K562 (cell line): ENCODE measurements at regions not wholly inside any gene's neighbourhood (a gene's known extent, or its start where the extent isn't known, plus 50 kb on each side); places are given as distances from the start of the nearest gene placed in this dataset.

Source experiments
- ATAC-seq: fragments of 200-7000 bp; cut with Tn5 transposase; 3 replicates; pipeline ENCODE4 v1.9.1; 2020; ENCODE audit warnings: moderate library complexity
- BruUV-seq: library from RNA; stranded (reverse); fragments of 400-500 nt; replicated peaks from 2 replicates; lab custom pipeline; 2021; lab: Mats Ljungman, UMichigan
- CTCF ChIA-PET: fragments of 300-600 bp; formaldehyde crosslinking; extraction: SDS; loops from one replicate; lab custom pipeline; 2021; ENCODE audit warnings: low intra/inter-chr PET ratio; lab: Yijun Ruan, JAX
- POLR2A ChIA-PET: fragments of 300-600, 350-650 bp; sonication (Branson Sonifier 250); formaldehyde crosslinking; extraction: SDS; loops from one replicate; lab custom pipeline; 2021; ENCODE audit warnings: antibody characterized with exemption, inconsistent platforms; lab: Yijun Ruan, JAX
- DNase-seq, 4 experiments: peaks; one replicate each; pipeline versions ENCODE4 v3.0.0 to v3.0.0-alpha.2; 2011 to 2018; ENCODE audit warnings: low spot score in 3 of 4, mixed read lengths in 3 of 4; ENCODE audit errors: extremely low read depth in 1 of 4
- FAIRE-seq: peaks from 2 replicates; lab custom pipeline; 2011; peaks lifted over from hg19 to GRCh38; lab: Jason Lieb, UNC
- H2AFZ ChIP-seq: 2 replicates; pipeline ENCODE4 v1.6.0; 2011; ENCODE audit warnings: low read depth, low read length, control low read depth, inconsistent platforms
- H3K27ac ChIP-seq: fragments of 200-600 bp; 3 replicates; pipeline ENCODE4 v1.8.0; 2011; ENCODE audit warnings: low read depth, mild to moderate bottlenecking, control low read depth, inconsistent platforms, low read length, moderate library complexity, mixed read lengths; ENCODE audit errors: extremely low read depth
- H3K27me3 ChIP-seq, 2 experiments: fragments of 300-600 bp in 1 of 2; 2 replicates in 1 of 2; 3 replicates in 1 of 2; pipeline versions ENCODE4 v1.6.0 to v1.8.0; 2011; ENCODE audit warnings: inconsistent platforms in 2 of 2, low read length in 2 of 2, mild to moderate bottlenecking in 1 of 2, mixed read lengths in 1 of 2, moderate library complexity in 1 of 2; ENCODE audit not compliant: control insufficient read depth in 2 of 2, insufficient read depth in 2 of 2
- H3K36me3 ChIP-seq: fragments of 300-600 bp; 3 replicates; pipeline ENCODE4 v1.8.0; 2011; ENCODE audit warnings: mild to moderate bottlenecking, low read length, inconsistent platforms; ENCODE audit not compliant: control insufficient read depth, insufficient read depth
- H3K4me1 ChIP-seq, 2 experiments: fragments of 200-600 bp in 1 of 2; replicated peaks in 1 of 2; 2 replicates in 1 of 2; 3 replicates in 1 of 2; pipeline versions ENCODE4 v1.5.1 to v1.8.0; 2011; ENCODE audit warnings: inconsistent platforms in 2 of 2, low read length in 2 of 2, mild to moderate bottlenecking in 1 of 2, mixed read lengths in 1 of 2, moderate library complexity in 1 of 2; ENCODE audit not compliant: control insufficient read depth in 2 of 2, insufficient read depth in 2 of 2
- H3K4me2 ChIP-seq: 2 replicates; pipeline ENCODE4 v1.6.1; 2011; ENCODE audit warnings: low read length, control low read depth, inconsistent platforms, mixed read lengths; ENCODE audit not compliant: insufficient read depth
- H3K4me3 ChIP-seq: fragments of 200-600 bp; sonication (generic), shearing (Covaris generic); 2 replicates; pipeline ENCODE4 v1.5.1; 2016; ENCODE audit warnings: control low read depth, inconsistent platforms
- H3K79me2 ChIP-seq: fragments of 200-600 bp; 3 replicates; pipeline ENCODE4 v1.8.0; 2011; ENCODE audit warnings: low read length, inconsistent platforms; ENCODE audit not compliant: control insufficient read depth, insufficient read depth
- H3K9ac ChIP-seq, 2 experiments: 2 replicates each; pipeline versions ENCODE4 v1.6.0 to v1.6.1; 2011; ENCODE audit warnings: low read depth in 2 of 2, low read length in 2 of 2, control low read depth in 1 of 2, inconsistent platforms in 1 of 2, mild to moderate bottlenecking in 1 of 2, mixed read lengths in 1 of 2; ENCODE audit not compliant: insufficient read depth in 1 of 2
- H3K9me1 ChIP-seq: one replicate; pipeline ENCODE4 v1.6.0; 2011; ENCODE audit warnings: inconsistent platforms, mild to moderate bottlenecking, low read length, moderate library complexity; ENCODE audit not compliant: control insufficient read depth, insufficient read depth
- H3K9me3 ChIP-seq: replicated peaks from 2 replicates; pipeline ENCODE4 v1.5.1; 2011; ENCODE audit warnings: low read depth, low read length, inconsistent platforms; ENCODE audit not compliant: control insufficient read depth, insufficient read depth
- H4K20me1 ChIP-seq: replicated peaks from 2 replicates; pipeline ENCODE4 v1.6.1; 2011; ENCODE audit warnings: low read length, inconsistent platforms, mixed read lengths; ENCODE audit not compliant: control insufficient read depth, insufficient read depth
- ZNF41 ChIP-seq: fragments of 250-450 bp; sonication (Bioruptor Pico); conservative IDR thresholded peaks from 2 replicates; pipeline ENCODE4 v1.4.0; 2020; ENCODE audit warnings: mild to moderate bottlenecking
- ZZZ3 ChIP-seq: fragments of 450-650 bp; IDR thresholded peaks from 2 replicates; pipeline ENCODE4 v1.6.1; 2016; ENCODE audit warnings: antibody characterized with exemption, mild to moderate bottlenecking, moderate library complexity
- WGBS: fragments of 100-300 bp; shearing (Covaris generic); methylation state at CpG from one replicate; pipeline ENCODE4 v1.1.6; 2016; ENCODE audit warnings: low coverage, mixed read lengths; ENCODE audit not compliant: insufficient coverage; ENCODE audit errors: missing lambda C conversion rate; 5-methylcytosine and 5-hydroxymethylcytosine counted together
- in situ Hi-C: fragments of 300-500 bp; cut with MboI; formaldehyde crosslinking; loops from 4 replicates; pipeline ENCODE4 v1.15.0; 2018; ENCODE audit warnings: inconsistent platforms, mixed read lengths
- intact Hi-C: fragments of 100-400 bp; cut with micrococcal nuclease; formaldehyde crosslinking; loops from 2 replicates; pipeline ENCODE4 v1.14.2; 2022
- TF ChIP-seq, protein P1 (sequence below): sonication (generic); formaldehyde crosslinking; IDR thresholded peaks from 2 replicates; pipeline ENCODE4 v1.8.1; 2023; ENCODE audit warnings: mild to moderate bottlenecking, missing genetic modification reagents
- TF ChIP-seq, protein P2 (sequence below): fragments of 450-650 bp; IDR thresholded peaks from 2 replicates; pipeline ENCODE4 v1.6.1; 2016; ENCODE audit warnings: low read depth

DNA sequence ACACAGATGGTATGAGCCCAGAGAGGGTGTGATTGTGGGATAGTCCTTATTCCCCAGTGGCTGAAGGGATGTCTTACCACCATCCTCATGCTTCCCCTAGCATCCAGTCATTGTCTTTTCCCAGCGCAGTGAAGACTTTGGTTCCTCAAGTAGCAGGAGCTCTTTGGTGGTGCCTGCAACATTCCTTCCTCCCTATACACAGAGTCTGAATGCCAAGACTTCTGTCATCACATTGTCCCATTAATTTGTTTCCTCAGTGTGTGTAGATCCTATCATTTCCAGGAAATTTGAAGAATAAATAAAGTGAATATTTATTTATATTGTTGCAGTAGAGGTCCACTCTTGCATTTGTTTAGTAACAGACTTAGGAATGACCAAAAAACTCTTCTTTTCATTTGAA lies 147.2 kb downstream of the DACT1 start:
- BruUV-seq = no TSS peak
- H2AFZ ChIP-seq = no peak overlapping the region
- no peak overlapping the region for H3K4me3 ChIP-seq
- FAIRE-seq (no peak), DNase-seq (no peak), ATAC-seq (no peak)
- in situ Hi-C loops (no loop called here), intact Hi-C loops (no loop called here)
- H3K9me3 ChIP-seq = no peaks in the 10 kb centered on the region
- no peak overlapping the region for H3K27ac ChIP-seq
- H3K4me1 ChIP-seq = no peaks in the 10 kb centered on the region
- H3K9ac ChIP-seq = no peak overlapping the region
- no peaks in the 10 kb centered on the region for H3K79me2 ChIP-seq
- TF ChIP-seq, protein P1, sequence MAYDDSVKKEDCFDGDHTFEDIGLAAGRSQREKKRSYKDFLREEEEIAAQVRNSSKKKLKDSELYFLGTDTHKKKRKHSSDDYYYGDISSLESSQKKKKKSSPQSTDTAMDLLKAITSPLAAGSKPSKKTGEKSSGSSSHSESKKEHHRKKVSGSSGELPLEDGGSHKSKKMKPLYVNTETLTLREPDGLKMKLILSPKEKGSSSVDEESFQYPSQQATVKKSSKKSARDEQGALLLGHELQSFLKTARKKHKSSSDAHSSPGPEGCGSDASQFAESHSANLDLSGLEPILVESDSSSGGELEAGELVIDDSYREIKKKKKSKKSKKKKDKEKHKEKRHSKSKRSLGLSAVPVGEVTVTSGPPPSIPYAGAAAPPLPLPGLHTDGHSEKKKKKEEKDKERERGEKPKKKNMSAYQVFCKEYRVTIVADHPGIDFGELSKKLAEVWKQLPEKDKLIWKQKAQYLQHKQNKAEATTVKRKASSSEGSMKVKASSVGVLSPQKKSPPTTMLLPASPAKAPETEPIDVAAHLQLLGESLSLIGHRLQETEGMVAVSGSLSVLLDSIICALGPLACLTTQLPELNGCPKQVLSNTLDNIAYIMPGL (CRISPR knock-in tag) = no peak
- no peak for TF ChIP-seq ZZZ3
- ChIA-PET POLR2A (interaction anchor here (0.8 kb wide), 1 partner anchor 32 kb away, joined by 3 read pairs; no protein-coding TSS in a partner anchor), CTCF (no interaction called here)
- H3K9me1 ChIP-seq = no peaks in the 10 kb centered on the region
- H3K4me2 ChIP-seq = no peak overlapping the region
- no peaks in the 10 kb centered on the region for H4K20me1 ChIP-seq
- WGBS = 0% methylated on average over 1 of the region's 1 CpG
- peaks cover 2 to 13% of the 10 kb centered on the region in 2 experiments; a peak in 4 of 5 replicates for H3K27me3 ChIP-seq
- no peaks in the 10 kb centered on the region for H3K36me3 ChIP-seq

DNA sequence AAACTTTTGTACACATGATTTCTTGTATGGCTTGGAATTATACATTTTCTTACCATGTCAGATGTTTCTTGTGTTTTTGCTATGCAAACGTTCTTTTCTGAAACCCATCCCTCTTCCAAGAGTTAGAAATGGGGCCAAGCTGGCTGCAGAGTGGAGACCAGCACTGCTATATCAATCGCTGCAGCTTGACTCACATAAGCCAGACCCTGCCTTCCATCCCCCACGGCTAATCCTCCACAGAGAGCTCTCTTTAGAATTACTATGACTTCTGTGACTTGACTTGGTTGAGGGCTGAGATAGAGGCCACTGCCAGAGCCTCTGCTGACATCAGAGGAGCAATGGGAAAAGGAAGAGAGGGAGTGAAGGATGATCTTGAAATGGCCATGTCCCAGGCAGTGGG lies 147.9 kb downstream of the DACT1 start:
- FAIRE-seq = no peak
- Histone ChIP-seq H3K27ac (no peak overlapping the region), H3K79me2 (no peaks in the 10 kb centered on the region), H3K36me3 (no peaks in the 10 kb centered on the region), H3K9me3 (no peaks in the 10 kb centered on the region), H3K4me3 (no peak overlapping the region), H3K4me2 (no peak overlapping the region), H3K27me3 (peaks cover 1 to 7% of the 10 kb centered on the region in 2 experiments; a peak in 4 of 5 replicates), H3K9ac (no peak overlapping the region), H4K20me1 (no peaks in the 10 kb centered on the region), H3K9me1 (no peaks in the 10 kb centered on the region), H3K4me1 (no peaks in the 10 kb centered on the region), H2AFZ (no peak overlapping the region)
- 0% methylated on average over 1 of the region's 3 CpGs for WGBS
- no peak for ATAC-seq
- CTCF ChIA-PET = no interaction called here
- in situ Hi-C loops = no loop called here
- POLR2A ChIA-PET = interaction anchor here (0.6 to 0.8 kb wide), 2 partner anchors 18 to 31 kb away, joined by 3 read pairs; no protein-coding TSS in a partner anchor
- no TSS peak for BruUV-seq
- no peak for DNase-seq
- intact Hi-C loops = no loop called here
- TF ChIP-seq ZNF41 (CRISPR knock-in tag) = no peak
- TF ChIP-seq, protein P2, sequence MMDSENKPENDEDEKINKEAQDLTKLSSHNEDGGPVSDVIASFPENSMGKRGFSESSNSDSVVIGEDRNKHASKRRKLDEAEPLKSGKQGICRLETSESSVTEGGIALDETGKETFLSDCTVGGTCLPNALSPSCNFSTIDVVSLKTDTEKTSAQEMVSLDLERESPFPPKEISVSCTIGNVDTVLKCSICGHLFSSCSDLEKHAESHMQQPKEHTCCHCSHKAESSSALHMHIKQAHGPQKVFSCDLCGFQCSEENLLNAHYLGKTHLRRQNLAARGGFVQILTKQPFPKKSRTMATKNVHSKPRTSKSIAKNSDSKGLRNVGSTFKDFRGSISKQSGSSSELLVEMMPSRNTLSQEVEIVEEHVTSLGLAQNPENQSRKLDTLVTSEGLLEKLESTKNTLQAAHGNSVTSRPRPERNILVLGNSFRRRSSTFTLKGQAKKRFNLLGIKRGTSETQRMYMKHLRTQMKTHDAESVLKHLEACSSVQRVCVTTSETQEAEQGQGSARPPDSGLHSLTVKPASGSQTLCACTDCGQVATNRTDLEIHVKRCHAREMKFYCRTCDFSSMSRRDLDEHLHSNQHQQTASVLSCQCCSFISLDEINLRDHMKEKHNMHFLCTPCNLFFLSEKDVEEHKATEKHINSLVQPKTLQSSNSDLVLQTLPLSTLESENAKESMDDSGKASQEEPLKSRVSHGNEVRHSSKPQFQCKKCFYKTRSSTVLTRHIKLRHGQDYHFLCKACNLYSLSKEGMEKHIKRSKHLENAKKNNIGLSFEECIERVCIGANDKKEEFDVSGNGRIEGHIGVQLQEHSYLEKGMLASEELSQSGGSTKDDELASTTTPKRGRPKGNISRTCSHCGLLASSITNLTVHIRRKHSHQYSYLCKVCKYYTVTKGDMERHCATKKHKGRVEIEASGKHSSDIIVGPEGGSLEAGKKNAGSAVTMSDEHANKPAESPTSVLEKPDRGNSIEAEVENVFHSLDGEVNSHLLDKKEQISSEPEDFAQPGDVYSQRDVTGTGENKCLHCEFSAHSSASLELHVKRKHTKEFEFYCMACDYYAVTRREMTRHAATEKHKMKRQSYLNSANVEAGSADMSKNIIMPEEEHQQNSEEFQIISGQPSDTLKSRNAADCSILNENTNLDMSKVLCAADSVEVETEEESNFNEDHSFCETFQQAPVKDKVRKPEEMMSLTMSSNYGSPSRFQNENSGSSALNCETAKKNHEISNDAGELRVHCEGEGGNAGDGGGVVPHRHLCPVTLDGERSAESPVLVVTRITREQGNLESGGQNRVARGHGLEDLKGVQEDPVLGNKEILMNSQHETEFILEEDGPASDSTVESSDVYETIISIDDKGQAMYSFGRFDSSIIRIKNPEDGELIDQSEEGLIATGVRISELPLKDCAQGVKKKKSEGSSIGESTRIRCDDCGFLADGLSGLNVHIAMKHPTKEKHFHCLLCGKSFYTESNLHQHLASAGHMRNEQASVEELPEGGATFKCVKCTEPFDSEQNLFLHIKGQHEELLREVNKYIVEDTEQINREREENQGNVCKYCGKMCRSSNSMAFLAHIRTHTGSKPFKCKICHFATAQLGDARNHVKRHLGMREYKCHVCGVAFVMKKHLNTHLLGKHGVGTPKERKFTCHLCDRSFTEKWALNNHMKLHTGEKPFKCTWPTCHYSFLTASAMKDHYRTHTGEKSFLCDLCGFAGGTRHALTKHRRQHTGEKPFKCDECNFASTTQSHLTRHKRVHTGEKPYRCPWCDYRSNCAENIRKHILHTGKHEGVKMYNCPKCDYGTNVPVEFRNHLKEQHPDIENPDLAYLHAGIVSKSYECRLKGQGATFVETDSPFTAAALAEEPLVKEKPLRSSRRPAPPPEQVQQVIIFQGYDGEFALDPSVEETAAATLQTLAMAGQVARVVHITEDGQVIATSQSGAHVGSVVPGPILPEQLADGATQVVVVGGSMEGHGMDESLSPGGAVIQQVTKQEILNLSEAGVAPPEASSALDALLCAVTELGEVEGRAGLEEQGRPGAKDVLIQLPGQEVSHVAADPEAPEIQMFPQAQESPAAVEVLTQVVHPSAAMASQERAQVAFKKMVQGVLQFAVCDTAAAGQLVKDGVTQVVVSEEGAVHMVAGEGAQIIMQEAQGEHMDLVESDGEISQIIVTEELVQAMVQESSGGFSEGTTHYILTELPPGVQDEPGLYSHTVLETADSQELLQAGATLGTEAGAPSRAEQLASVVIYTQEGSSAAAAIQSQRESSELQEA = no peak
